Caco-2 (cell line): ENCODE measurements at regions not wholly inside any gene's neighbourhood (a gene's known extent, or its start where the extent isn't known, plus 50 kb on each side); places are given as distances from the start of the nearest gene placed in this dataset.

Source experiments
- BruUV-seq: library from RNA; stranded (reverse); fragments of 400-500 nt; replicated peaks from 2 replicates; lab custom pipeline; 2021; lab: Mats Ljungman, UMichigan
- CTCF ChIA-PET: fragments of 300-600 bp; sonication (Branson Sonifier 250); formaldehyde crosslinking; loops from one replicate; lab custom pipeline; 2022; ENCODE audit warnings: antibody characterized with exemption; lab: Charles Lee
- POLR2A ChIA-PET: fragments of 300-600 bp; sonication (Branson Sonifier 250); formaldehyde crosslinking; loops from one replicate; lab custom pipeline; 2022; ENCODE audit warnings: antibody characterized with exemption; lab: Charles Lee
- DNase-seq, 2 experiments: peaks; one replicate each; pipeline versions ENCODE4 v3.0.0 to v3.0.0-alpha.2; 2020 to 2022
- H3K27me3 ChIP-seq: replicated peaks from 2 replicates; pipeline ENCODE4 v1.6.0; 2011; ENCODE audit warnings: low read length; ENCODE audit not compliant: control insufficient read depth, insufficient read depth
- H3K36me3 ChIP-seq: 2 replicates; pipeline ENCODE4 v1.5.1; 2011; ENCODE audit warnings: low read length; ENCODE audit not compliant: control insufficient read depth, insufficient read depth
- H3K4me1 ChIP-seq: fragments of 250-450 bp; sonication (Bioruptor Pico); 2 replicates; pipeline ENCODE4 v1.5.1; 2020; ENCODE audit warnings: mild to moderate bottlenecking
- H3K4me3 ChIP-seq: 2 replicates; pipeline ENCODE4 v1.5.1; 2011; ENCODE audit warnings: low read depth, mild to moderate bottlenecking, control low read depth, low read length
- H3K9me3 ChIP-seq: fragments of 250-450 bp; sonication (Bioruptor Pico); 2 replicates; pipeline ENCODE4 v1.5.1; 2020; ENCODE audit warnings: mild to moderate bottlenecking, moderate library complexity
- H3K27ac Mint-ChIP-seq: one replicate; pipeline ENCODE4 v1.8.0; 2022; ENCODE audit warnings: mixed read lengths; ENCODE audit not compliant: unreplicated experiment
- H3K27me3 Mint-ChIP-seq: one replicate; pipeline ENCODE4 v1.8.0; 2022; ENCODE audit warnings: mixed read lengths; ENCODE audit not compliant: insufficient read depth, unreplicated experiment
- H3K36me3 Mint-ChIP-seq: one replicate; pipeline ENCODE4 v1.8.0; 2022; ENCODE audit warnings: mild to moderate bottlenecking, mixed read lengths; ENCODE audit not compliant: insufficient read depth, unreplicated experiment
- H3K4me1 Mint-ChIP-seq: one replicate; pipeline ENCODE4 v1.8.0; 2022; ENCODE audit warnings: low read depth, mixed read lengths; ENCODE audit not compliant: unreplicated experiment
- H3K4me3 Mint-ChIP-seq: one replicate; pipeline ENCODE4 v1.8.0; 2022; ENCODE audit warnings: mild to moderate bottlenecking, moderate library complexity, mixed read lengths; ENCODE audit not compliant: unreplicated experiment
- H3K9me3 Mint-ChIP-seq: one replicate; pipeline ENCODE4 v1.8.0; 2022; ENCODE audit warnings: mixed read lengths; ENCODE audit not compliant: unreplicated experiment
- CTCF ChIP-seq, 2 experiments: fragments of 200-600 bp in 1 of 2; IDR thresholded peaks; 1 replicate in 1 of 2; 2 replicates in 1 of 2; pipeline versions ENCODE4 v1.5.1 to v1.8.0; 2011 to 2022; ENCODE audit warnings: antibody characterized with exemption in 1 of 2, control low read depth in 1 of 2, inconsistent platforms in 1 of 2, low read depth in 1 of 2, low read length in 1 of 2, mild to moderate bottlenecking in 1 of 2, moderate library complexity in 1 of 2; ENCODE audit not compliant: insufficient read depth in 1 of 2, severe bottlenecking in 1 of 2, unreplicated experiment in 1 of 2
- intact Hi-C: fragments of 100-400 bp; cut with micrococcal nuclease; formaldehyde crosslinking; loops from one replicate; pipeline ENCODE4 v1.10.0; 2022; ENCODE audit not compliant: unreplicated experiment

- DNase-seq = no peak
- intact Hi-C loops = no loop called here
- Mint-ChIP-seq H3K27ac (no peak overlapping the region), H3K27me3 (no peaks in the 10 kb centered on the region), H3K4me3 (no peak overlapping the region), H3K4me1 (peaks cover 3% of the 10 kb centered on the region), H3K9me3 (peaks cover 6% of the 10 kb centered on the region), H3K36me3 (no peaks in the 10 kb centered on the region)
- H3K9me3 ChIP-seq = no peaks in the 10 kb centered on the region
- H3K36me3 ChIP-seq = no peaks in the 10 kb centered on the region
- CTCF ChIA-PET = no interaction called here
- peaks cover 2% of the 10 kb centered on the region; the same call in 1 of the 2 replicates for H3K4me1 ChIP-seq
- TF ChIP-seq CTCF (IDR thresholded peaks at IDR 0.05; ENCODE audit: insufficient read depth in 1 of 2, low read depth in 1 of 2, low read length in 1 of 2, severe bottlenecking in 1 of 2, unreplicated experiment in 1 of 2) = no peak
- no peaks in the 10 kb centered on the region for H3K27me3 ChIP-seq
- no peak overlapping the region for H3K4me3 ChIP-seq
- no TSS peak for BruUV-seq
- POLR2A ChIA-PET = no interaction called here
Observed at GRCh38 chr7:26040085-26040484, 111.9 kb upstream of the NFE2L3 start.

GRCh38 chr7:26042237-26042636 is 109.8 kb upstream of the NFE2L3 start:
- TF ChIP-seq CTCF (IDR thresholded peaks at IDR 0.05; ENCODE audit: insufficient read depth in 1 of 2, low read depth in 1 of 2, low read length in 1 of 2, severe bottlenecking in 1 of 2, unreplicated experiment in 1 of 2) = no peak
- Histone ChIP-seq H3K4me1 (peaks cover 16% of the 10 kb centered on the region), H3K4me3 (no peak overlapping the region), H3K36me3 (no peaks in the 10 kb centered on the region), H3K9me3 (no peaks in the 10 kb centered on the region), H3K27me3 (no peaks in the 10 kb centered on the region)
- Mint-ChIP-seq H3K36me3 (no peaks in the 10 kb centered on the region), H3K9me3 (peaks cover 6% of the 10 kb centered on the region), H3K27ac (no peak overlapping the region), H3K27me3 (no peaks in the 10 kb centered on the region), H3K4me3 (no peak overlapping the region), H3K4me1 (peaks cover 8% of the 10 kb centered on the region)
- no peak for DNase-seq
- intact Hi-C loops = no loop called here
- CTCF ChIA-PET = no interaction called here
- POLR2A ChIA-PET = no interaction called here
- BruUV-seq = no TSS peak

GRCh38 chr7:26043801-26044200 is 108.2 kb upstream of the NFE2L3 start:
- H3K27me3 ChIP-seq = no peaks in the 10 kb centered on the region
- H3K4me3 Mint-ChIP-seq = no peak overlapping the region
- no peaks in the 10 kb centered on the region for H3K9me3 ChIP-seq
- H3K9me3 Mint-ChIP-seq = peaks cover 6% of the 10 kb centered on the region
- H3K36me3 Mint-ChIP-seq = no peaks in the 10 kb centered on the region
- no peaks in the 10 kb centered on the region for H3K36me3 ChIP-seq
- intact Hi-C loops = no loop called here
- no peaks in the 10 kb centered on the region for H3K27me3 Mint-ChIP-seq
- no TSS peak for BruUV-seq
- DNase-seq = no peak
- no peak overlapping the region for H3K4me3 ChIP-seq
- no peak for TF ChIP-seq CTCF (IDR thresholded peaks at IDR 0.05; ENCODE audit: insufficient read depth in 1 of 2, low read depth in 1 of 2, low read length in 1 of 2, severe bottlenecking in 1 of 2, unreplicated experiment in 1 of 2)
- peaks cover 8% of the 10 kb centered on the region for H3K4me1 Mint-ChIP-seq
- ChIA-PET POLR2A (no interaction called here), CTCF (interaction anchor here (1.0 kb wide), 1 partner anchor 36 kb away, joined by 5 read pairs; no protein-coding TSS in a partner anchor)
- no peak overlapping the region for H3K27ac Mint-ChIP-seq
- peaks cover 16% of the 10 kb centered on the region for H3K4me1 ChIP-seq
